ENCODE measurements at regions not wholly inside any gene's neighbourhood (a gene's known extent, or its start where the extent isn't known, plus 50 kb on each side); places are given as distances from the start of the nearest gene placed in this dataset.
A peak's percentile ranks its signal among the peaks of the same experiment; 100 is the strongest.
"Not testable (repeated sequence)": the region's sequence is repeated elsewhere in the genome, so short reads cannot be mapped to it uniquely, and the experiment has no call there.

- DNase-seq (ENCODE audit: low read depth) = no peak
Measured at GRCh38 chr1:94672934-94673333, 131.4 kb upstream of the F3 start.

GRCh38 chr1:94672001-94672400 is 130.4 kb upstream of the F3 start:
- no peak for DNase-seq (ENCODE audit: low read depth)

- no peak for DNase-seq (ENCODE audit: low read depth)
Measured at GRCh38 chr1:94670273-94670672, 128.7 kb upstream of the F3 start.

- no peak for DNase-seq (ENCODE audit: low read depth)
Measured at GRCh38 chr1:94669198-94669597, 127.6 kb upstream of the F3 start.

GRCh38 chr1:94668528-94668927 is 127.0 kb upstream of the F3 start:
- no peak for DNase-seq (ENCODE audit: low read depth)

- no peak for DNase-seq (ENCODE audit: low read depth)
Measured at GRCh38 chr1:94667818-94668217, 126.3 kb upstream of the F3 start.

- DNase-seq (ENCODE audit: low read depth) = no peak
Measured at GRCh38 chr1:94666797-94667196, 125.2 kb upstream of the F3 start.

- DNase-seq (ENCODE audit: low read depth) = no peak
Measured at GRCh38 chr1:94661431-94661932, 119.9 kb upstream of the F3 start.

GRCh38 chr1:94660994-94661393 is 119.4 kb upstream of the F3 start:
- no peak for DNase-seq (ENCODE audit: low read depth)

- no peak for DNase-seq (ENCODE audit: low read depth)
Measured at GRCh38 chr1:94660258-94660657, 118.7 kb upstream of the F3 start.

GRCh38 chr1:94659202-94659601 is 117.6 kb upstream of the F3 start:
- DNase-seq (ENCODE audit: low read depth) = not testable (repeated sequence)

GRCh38 chr1:94658221-94658620 is 116.7 kb upstream of the F3 start:
- DNase-seq (ENCODE audit: low read depth) = no peak

- DNase-seq (ENCODE audit: low read depth) = not testable (repeated sequence)
Measured at GRCh38 chr1:94657776-94658175, 116.2 kb upstream of the F3 start.

- DNase-seq (ENCODE audit: low read depth) = no peak
Measured at GRCh38 chr1:94656967-94657366, 115.4 kb upstream of the F3 start.

- DNase-seq (ENCODE audit: low read depth) = no peak
Measured at GRCh38 chr1:94654919-94655318, 113.4 kb upstream of the F3 start.

- DNase-seq (ENCODE audit: low read depth) = no peak
Measured at GRCh38 chr1:94654459-94654858, 112.9 kb upstream of the F3 start.

- no peak for DNase-seq (ENCODE audit: low read depth)
Measured at GRCh38 chr1:94654031-94654430, 112.5 kb upstream of the F3 start.

GRCh38 chr1:94653454-94653853 is 111.9 kb upstream of the F3 start:
- DNase-seq (ENCODE audit: low read depth) = no peak

GRCh38 chr1:94651076-94651475 is 109.5 kb upstream of the F3 start:
- DNase-seq (ENCODE audit: low read depth) = no peak

- DNase-seq (ENCODE audit: low read depth) = no peak
Measured at GRCh38 chr1:94650301-94650700, 108.7 kb upstream of the F3 start.

GRCh38 chr1:94648225-94649007 is 106.9 kb upstream of the F3 start:
- DNase-seq (ENCODE audit: low read depth) = peak; percentile 97

- DNase-seq (ENCODE audit: low read depth) = no peak
Measured at GRCh38 chr1:94646786-94647555, 105.4 kb upstream of the F3 start.

GRCh38 chr1:94646141-94646643 is 104.6 kb upstream of the F3 start:
- peak; percentile 99 for DNase-seq (ENCODE audit: low read depth)

Measured in HS-5 (cell line).